HG03378 (cell line): ENCODE measurements at regions not wholly inside any gene's neighbourhood (a gene's known extent, or its start where the extent isn't known, plus 50 kb on each side); places are given as distances from the start of the nearest gene placed in this dataset.

Experiments
- ATAC-seq: cut with Tn5 transposase; IDR thresholded peaks from one replicate; pipeline ENCODE4 v1.9.1; 2021; ENCODE audit warnings: mild to moderate bottlenecking, moderate library complexity; ENCODE audit not compliant: unreplicated experiment

DNA sequence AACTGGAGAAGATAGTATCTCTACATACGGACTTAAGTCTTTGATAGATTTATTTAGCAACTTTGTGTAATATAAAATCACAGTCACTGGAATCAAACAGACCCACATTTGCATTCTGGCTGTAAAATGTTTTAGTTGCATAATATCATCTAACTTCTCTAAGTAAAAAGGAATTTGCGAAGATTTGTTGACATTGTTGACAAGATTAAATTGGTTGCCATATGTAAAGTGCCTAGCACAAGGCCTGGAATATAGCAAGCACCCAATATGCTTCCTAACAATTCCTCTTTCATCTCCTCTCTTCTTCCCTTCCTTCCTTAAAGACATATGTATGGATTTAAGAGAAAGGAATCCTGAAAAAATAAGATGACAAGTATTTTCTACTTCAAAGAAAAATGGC, 295.4 kb upstream of the PPFIA2 start:
- no peak for ATAC-seq

GRCh38 chr12:82047446-82047845, 288.3 kb upstream of the PPFIA2 start:
- no peak for ATAC-seq

DNA sequence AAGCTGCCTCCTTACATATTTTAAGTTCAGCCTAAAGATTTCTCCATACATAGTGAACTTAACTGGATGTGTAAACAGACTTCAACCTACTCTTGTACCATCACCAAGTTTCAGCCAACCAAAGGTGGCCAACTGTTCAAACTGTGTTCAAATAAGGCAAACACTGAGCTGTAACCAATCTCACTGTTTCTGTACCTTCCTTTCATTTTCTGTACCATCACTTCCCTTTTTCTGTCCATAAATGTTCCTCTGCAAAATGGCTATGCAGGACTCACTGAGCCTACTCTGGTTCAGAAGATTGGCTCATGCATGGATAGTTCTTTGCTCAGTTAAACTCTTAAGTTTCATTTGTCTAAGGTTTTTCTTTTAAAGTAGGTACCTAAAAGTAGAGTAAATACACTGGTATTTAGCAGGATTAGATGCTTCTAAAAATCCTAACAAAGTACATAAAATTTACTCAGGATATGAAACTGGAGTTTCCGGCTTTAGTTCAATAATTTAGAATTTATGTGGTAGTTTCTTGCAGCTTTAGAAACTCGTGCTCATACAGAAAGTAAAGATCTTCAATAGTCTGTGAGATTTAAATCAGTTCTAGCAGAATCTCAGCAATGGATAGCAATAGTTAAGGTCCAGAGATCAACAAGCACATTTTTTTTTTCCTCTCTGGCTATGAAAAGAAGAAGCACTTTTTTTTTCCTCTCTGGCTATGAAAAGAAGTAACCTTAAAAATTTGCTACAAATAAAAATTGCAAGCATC, 282.0 kb upstream of the PPFIA2 start:
- peak; percentile 59 for ATAC-seq

DNA sequence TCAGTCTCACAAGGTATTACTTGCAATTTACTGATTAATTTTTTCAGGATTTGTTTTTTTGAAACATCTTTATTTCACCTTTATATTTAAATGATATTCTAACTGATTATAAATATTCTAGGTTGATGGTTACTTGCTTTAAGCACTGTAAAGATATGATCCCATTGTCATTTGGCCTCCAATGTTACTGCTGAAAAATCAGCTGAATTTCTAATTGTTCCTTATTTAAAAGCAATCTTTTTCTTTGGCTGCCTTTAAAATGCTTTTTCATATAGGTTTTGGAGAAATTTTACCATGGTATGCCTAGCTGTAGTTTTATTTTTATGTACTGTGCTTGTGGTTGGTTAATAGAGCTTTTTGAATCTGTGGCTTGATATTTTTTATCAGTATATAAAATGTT, 275.6 kb upstream of the PPFIA2 start:
- ATAC-seq, result no peak

DNA sequence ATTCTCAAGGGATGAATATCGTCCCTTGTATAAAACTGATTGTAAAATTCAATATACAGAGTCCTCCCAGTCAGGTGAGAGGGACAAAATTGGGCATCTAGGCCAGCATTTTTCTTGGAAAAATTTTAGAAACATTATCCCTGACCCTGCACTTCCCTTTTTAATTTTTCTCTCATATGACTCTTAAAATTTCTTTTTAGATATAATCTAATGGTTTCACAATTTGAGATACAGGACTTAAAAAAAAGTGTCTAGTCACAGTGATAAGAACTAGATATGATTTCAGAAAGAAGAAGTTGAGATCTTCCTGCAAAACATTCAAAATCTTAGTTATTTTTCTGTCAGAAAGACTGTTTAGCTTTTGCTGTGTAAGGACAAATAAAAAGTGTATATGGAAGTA, 270.8 kb upstream of the PPFIA2 start:
- ATAC-seq, result no peak

DNA sequence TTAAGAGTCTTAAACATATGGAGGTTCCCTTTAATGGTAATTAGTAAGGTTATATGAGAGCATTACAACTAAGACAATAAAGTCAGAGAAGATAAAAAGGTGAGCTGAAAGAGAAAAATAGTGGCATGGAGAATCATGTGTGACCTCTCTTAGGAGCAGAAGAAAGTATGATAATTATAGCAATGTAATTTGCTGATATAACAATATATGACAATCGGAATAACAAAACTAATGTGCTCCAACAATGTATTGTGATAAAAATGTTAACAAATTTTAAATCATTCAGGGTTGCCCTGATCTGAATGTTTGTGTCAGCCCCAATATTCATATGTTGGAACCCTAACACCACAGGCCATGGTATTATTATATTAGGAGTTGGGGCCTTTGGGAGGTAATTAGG, 269.6 kb upstream of the PPFIA2 start:
- no peak for ATAC-seq

DNA sequence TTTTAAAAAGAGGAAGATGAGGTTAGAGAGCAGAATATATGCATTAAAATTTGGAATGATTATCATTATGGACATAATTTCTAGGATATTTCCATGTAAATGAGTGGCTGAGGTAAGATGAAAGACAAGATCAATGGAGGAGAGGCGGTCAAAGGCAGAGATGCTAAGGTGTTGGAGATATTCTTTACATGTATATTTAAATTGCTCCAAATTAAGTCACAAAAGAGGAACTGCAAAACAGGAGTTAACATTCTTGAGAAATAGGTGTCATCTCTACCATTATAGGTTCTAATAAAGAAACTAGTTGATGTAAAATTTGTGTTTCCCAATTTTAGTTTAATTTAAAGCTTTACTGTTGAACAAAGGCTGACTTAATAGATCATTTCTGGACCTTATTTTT, 268.5 kb upstream of the PPFIA2 start:
- no peak for ATAC-seq

DNA sequence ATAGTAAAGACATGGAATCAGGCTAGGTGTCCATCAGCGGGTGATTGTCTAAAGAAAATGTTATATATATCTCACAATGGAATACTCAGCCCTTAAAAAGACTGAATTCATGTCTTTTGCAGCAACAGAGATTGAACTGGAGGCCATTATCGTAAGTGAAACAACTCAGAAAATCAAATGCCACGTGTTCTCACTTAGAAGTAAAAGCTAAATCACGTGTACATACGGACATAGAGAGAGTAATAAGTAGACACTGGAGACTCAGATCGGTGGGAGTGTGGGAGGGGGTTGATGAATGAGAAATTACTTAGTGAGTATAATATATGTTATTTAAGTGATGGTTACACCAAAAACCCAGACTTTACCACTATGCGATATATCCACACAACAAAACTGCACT, 266.3 kb upstream of the PPFIA2 start:
- ATAC-seq, result no peak

GRCh38 chr12:82019533-82019932, 260.4 kb upstream of the PPFIA2 start:
- ATAC-seq, result no peak

GRCh38 chr12:82015623-82016347, 256.6 kb upstream of the PPFIA2 start:
- ATAC-seq, result peak; percentile 98

- no peak for ATAC-seq
These were observed 253.0 kb upstream of the PPFIA2 start for GRCh38 chr12:82012176-82012575.

DNA sequence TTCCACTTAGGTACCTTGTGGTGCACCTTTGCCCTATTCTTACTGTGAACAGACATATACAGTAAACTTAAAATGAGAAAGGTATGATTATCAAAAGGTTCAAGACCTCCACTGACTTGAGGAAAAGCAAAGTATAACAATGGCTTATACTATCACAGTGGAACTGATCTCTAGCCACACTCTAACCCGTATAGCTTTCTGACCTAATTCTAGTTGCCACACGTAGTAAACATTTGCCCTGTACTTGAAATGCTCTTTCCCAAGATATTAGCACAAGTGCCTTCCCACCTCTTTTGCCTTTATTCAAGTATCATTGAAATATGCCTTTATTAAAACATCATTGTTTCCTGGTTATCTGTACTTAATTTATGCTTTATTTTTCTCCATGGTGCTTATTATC, 250.4 kb upstream of the PPFIA2 start:
- ATAC-seq, result no peak

GRCh38 chr12:82008251-82008650, 249.1 kb upstream of the PPFIA2 start:
- no peak for ATAC-seq

DNA sequence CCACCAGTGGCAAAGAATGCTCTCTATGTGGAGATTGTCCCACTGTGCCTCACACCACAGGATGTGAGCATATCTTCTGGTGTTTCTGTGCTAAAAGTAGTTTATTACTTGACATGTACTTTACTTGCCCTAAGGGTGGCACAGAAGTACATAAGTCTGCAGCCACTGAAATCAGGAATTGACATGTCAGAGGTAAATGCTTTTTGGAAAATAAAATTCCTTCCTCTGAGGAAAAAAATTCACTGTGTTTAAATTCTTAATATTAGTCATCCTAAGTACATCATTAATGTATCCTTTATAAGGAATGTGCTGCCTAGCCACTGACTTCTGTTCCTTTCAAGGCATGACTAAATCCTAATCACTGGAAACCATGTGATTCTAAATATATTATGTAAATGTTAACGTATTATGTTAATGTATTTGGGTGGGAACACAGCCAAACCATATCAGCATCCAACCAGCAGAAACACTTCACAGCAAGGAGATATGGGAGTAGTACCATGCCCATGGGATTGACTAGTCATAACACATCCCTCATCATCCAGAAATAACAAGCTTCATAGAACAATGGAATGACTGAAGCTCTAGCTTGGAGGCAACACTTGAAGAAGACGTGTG, 239.7 kb upstream of the PPFIA2 start:
- ATAC-seq, result no peak

GRCh38 chr12:81992461-81992860, 233.3 kb upstream of the PPFIA2 start:
- ATAC-seq, result no peak

GRCh38 chr12:81991868-81992267, 232.7 kb upstream of the PPFIA2 start:
- ATAC-seq, result no peak

DNA sequence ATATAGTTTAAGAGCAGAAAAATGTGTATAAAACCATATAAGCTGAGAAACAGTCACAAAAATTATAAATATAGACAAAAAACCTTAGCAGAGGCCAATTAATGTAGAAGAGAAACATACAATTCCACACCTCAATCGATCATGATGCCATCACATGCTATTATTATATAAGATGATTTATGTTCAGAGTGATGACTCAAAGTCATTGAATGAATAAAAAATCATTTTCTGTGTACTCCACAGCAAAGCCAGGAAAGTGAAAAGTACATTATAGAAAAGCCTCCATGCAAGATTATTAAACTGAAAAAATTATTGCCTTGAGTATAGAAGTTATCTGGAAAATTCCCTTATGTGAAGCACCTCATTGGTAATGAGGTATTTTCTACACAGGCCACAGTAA, 229.2 kb upstream of the PPFIA2 start:
- ATAC-seq, result no peak

DNA sequence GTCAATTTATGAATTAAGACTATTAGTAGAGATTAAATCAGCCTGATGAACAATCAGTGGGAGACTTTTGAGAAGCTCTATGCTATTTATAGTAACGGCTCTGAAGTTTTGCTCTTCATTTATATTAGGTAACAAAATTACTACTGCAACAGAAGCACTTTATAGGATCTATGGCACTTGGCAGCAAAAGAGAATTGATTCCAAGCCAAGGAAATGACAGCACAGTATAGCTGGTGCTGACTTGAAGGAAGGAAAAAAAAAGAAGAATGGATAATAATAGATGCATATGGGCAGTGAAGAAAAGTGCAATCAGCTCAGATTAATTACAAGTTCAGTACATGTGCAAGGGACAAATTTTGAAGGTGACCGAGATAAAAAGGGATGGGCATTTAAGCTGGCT, 228.2 kb upstream of the PPFIA2 start:
- no peak for ATAC-seq

DNA sequence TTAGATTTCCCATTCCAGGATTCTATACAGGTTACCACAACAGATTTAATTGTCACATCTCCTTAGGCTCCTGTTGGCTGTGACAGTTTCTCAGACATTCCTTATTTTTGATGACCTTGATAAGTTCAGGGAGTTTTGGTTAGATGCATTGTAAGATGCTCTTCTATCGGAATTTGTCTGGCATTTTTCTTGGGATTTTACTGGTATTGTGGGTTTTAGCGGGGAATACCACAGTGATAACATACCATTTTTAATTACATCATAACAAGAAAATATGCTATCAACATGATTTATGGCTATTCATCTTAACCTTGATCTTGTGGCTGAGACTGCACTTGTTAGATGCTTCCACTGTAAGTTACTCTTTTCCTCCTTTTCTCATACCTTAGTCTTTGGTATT, 217.5 kb upstream of the PPFIA2 start:
- ATAC-seq, result no peak

DNA sequence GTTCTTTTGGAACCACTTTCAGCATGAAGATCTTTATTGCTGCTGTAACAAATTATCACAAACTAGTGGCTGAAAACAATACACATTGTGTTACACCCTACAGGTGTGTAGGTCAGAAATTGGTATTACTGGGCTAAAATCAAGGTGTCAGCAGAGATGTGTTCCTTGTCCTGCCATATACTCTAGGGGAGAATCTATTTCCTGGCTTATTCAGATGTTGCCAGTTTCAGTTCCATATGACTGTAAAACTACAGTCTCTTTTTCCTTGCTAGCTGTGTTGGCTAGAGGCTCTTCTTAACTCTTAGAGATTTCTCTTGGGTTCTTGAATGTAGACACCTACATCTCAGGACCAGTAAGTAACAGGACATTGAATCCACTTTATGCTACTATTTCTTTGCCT, 215.6 kb upstream of the PPFIA2 start:
- ATAC-seq, result no peak

- no peak for ATAC-seq
These were observed 209.3 kb upstream of the PPFIA2 start for GRCh38 chr12:81968421-81968820.

DNA sequence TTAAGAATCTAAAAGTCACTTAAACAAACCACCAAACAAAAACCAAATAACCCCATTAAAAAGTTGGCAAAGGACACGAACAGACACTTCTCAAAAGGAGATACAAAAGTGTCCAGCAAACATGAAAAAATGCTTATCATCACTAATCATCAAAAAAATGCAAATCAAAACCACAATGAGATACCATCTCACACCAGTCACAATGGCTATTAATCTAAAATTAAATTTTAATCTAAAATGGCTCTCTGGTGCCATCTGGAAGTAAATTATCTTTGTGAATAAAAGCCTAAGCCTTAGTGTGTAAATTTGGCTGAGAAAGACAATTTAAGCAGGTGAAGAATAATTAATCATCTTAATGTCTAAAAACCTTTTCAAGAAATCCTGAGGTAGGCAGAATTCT, 204.5 kb upstream of the PPFIA2 start:
- ATAC-seq, result no peak
